KBM-7 (cell line): ENCODE measurements at regions not wholly inside any gene's neighbourhood (a gene's known extent, or its start where the extent isn't known, plus 50 kb on each side); places are given as distances from the start of the nearest gene placed in this dataset.

Experiments
- DNase-seq: peaks from one replicate; pipeline ENCODE4 v3.0.0-alpha.2; 2015
- in situ Hi-C: fragments of 300-500 bp; cut with MboI; formaldehyde crosslinking; loops from 2 replicates; pipeline ENCODE4 v1.14.3; 2020; ENCODE audit warnings: low sequenced_read_pairs, low pct_unique_long_range_greater_than_20kb, mixed read lengths

GRCh38 chr5:68460147-68460798, 244.7 kb downstream of the PIK3R1 start:
- in situ Hi-C loops: loop anchor here (25.0 kb wide), 1 partner anchor 173 kb away; no protein-coding TSS in a partner anchor
- peak; percentile 54 for DNase-seq

DNA sequence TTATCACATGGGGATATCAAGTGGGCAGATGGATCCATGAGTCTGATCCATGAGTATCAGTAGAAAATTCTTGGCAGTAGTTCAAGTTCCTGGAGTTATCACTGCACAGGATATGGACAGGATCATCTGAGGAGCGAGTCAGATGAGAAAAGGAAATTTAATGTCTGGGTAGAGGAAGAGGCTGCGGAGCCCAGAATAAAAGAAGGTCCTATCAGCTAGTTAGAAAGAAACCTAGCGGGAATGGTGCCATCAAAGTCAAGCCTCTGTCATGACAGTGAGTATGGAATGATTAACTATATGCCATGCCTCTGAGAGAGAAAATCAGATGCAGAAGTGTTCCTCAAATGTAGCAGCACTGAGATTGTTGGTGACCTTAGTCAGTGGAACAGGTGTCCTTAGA, 248.1 kb downstream of the PIK3R1 start:
- in situ Hi-C loops: loop anchor here (25.0 kb wide), 1 partner anchor 176 kb away; no protein-coding TSS in a partner anchor
- no peak for DNase-seq

DNA sequence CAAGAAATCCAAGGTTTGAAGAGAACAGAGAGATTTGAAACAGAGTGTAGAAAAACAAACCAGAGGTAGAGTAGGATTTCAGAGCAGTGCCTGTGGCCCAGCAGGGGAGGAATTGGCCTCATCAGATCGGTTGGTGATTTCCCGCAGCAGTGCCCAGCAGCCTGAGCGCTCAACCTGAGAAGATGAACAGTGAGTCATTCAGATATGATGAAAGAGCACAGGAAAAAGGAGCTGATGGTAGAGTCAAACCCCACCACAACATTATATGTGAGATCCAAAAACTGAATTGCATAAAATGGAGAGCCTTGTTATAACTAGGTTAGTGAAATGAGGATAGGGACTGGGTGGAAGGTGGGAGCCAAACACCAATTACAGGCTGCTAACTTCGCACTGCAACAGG, 248.9 kb downstream of the PIK3R1 start:
- no peak for DNase-seq
- in situ Hi-C loops: loop anchor here (25.0 kb wide), 1 partner anchor 177 kb away; no protein-coding TSS in a partner anchor

GRCh38 chr5:68465133-68465532, 249.6 kb downstream of the PIK3R1 start:
- in situ Hi-C loops: loop anchor here (25.0 kb wide), 1 partner anchor 178 kb away; no protein-coding TSS in a partner anchor
- DNase-seq: no peak

DNA sequence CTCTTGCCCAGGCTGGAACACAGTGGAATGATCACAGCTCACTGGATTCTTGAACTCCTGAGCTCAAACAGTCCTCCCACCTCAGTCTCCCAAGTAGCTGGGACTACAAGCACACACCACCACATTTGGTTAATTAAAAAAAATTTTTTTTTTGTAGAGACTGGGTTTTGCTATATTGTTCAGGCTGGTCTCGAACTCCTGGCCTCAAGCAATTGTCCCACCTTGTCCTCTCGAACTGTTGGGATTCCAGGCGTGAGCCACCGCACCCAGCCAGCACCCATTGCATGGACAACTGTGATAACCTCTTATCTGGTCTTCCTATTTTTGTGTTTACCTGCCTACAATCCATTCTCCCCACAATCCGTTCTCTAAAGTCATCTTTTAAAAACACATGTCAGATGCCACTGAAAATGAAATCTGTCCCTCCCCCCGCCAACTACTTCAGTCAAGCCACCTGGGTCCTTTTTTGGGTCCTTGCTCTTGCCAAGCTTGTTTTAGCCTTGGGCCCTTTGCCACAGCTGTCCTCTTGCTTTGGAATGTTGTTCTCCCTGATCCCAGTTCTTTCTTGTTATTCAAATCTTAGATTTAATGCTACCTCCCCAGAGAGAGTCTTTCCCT, 250.5 kb downstream of the PIK3R1 start:
- in situ Hi-C loops: loop anchor here (25.0 kb wide), 1 partner anchor 179 kb away; no protein-coding TSS in a partner anchor
- no peak for DNase-seq

DNA sequence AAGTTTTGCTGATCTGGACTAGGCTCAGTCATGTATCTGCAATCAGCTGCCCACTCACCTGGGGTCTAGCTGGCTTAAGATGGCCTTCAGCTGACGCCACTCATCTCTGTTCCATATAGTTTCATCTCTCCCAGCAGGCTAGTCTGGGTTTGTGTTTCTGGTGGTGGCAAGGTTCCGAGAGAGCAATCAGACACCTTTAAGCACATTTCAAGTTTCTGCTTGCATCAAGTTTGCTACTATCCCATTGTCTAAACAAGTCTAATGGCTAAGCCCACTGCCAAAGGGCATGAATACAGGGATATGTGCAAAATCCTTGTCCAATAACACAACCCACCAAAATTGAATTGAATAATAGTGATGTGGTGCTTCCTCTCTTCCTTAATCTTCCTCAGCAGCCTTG, 251.7 kb downstream of the PIK3R1 start:
- in situ Hi-C loops: loop anchor here (25.0 kb wide), 1 partner anchor 180 kb away; no protein-coding TSS in a partner anchor
- DNase-seq: no peak

GRCh38 chr5:68467794-68468193, 252.2 kb downstream of the PIK3R1 start:
- in situ Hi-C loops: loop anchor here (25.0 kb wide), 1 partner anchor 180 kb away; no protein-coding TSS in a partner anchor
- no peak for DNase-seq

- in situ Hi-C loops: loop anchor here (25.0 kb wide), 1 partner anchor 181 kb away; no protein-coding TSS in a partner anchor
- DNase-seq: no peak
Measured at GRCh38 chr5:68468322-68468721, 252.8 kb downstream of the PIK3R1 start.

DNA sequence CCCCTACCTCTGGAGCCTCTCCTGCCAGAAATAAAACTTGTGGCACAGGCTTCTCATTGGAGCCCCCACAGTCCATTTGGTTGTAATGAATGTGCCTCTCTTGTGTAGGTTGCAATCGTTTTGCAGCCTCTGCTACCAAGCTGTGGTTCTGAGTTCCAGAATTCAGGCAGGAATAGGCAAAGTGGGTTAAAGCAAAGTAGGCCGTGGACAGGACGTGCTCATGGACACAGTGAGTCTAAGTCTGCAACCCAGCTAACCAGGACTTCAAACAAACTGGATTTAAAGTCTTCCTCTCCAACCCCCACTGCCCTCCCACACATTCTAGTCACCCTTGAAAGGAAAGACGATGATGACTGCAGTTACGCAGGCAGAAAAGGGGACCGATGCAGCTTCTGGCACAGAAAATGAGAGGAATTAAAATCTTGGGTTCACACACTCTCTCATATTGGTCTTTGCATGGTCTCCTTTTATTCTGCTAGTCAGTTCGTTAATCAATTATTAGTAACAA, 260.0 kb downstream of the PIK3R1 start:
- in situ Hi-C loops: no loop called here
- no peak for DNase-seq

GRCh38 chr5:68476854-68477253, 261.3 kb downstream of the PIK3R1 start:
- in situ Hi-C loops: no loop called here
- DNase-seq: no peak

DNA sequence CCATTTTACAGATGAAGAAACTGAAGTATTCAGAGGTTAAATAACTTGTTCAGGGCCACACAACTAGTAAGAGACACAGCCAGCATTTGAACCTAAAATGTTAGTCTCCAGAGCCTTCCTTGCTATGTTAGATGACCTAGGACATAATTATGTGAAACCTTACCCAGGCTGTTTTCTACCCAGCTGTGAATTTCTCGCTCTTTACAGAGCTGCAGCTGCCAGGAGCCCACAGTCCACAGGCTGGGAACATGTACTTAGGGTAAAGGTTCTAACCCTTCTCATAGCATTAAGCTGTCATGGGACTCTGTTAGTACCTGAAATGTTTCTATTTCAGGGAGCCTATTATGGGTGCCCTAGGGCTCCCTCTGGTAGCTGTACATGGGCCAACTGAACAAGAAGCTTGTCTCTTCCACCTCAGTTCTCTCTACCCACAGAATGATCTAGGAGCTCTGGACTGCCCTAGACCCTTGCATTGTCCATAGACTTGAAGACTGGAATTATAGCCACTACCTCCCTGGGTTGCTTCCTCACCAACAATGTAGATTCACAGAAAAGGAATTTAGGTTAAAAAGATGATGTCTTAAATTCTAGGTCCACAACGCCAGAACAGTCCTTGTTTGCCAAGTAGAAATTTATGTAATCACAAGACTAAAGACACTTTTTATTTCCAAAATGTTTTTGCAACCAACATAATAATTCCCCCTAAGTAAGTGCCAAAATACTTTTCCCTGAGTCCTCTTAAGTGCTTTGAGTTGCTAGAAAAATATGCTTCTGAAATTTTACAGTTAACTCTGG, 262.9 kb downstream of the PIK3R1 start:
- no peak for DNase-seq
- in situ Hi-C loops: no loop called here

DNA sequence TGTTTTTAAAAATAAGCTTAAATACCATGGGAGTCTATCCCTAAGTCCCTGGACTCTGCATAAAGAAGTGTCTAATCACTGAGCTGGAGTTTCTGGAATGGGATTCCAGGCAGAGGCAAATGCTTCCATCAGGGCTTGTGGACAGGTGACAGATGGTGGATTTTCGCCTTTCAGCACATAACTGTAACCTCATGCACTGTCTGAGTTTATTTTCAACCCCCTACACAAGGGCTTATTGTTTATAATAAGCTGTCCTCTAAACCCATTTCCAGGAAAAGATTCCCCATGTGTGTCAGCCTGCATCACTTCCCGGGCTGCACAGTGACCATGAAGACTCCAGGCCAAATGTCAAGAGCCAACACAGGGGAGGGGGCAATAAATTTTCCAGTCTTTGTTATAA, 264.0 kb downstream of the PIK3R1 start:
- in situ Hi-C loops: no loop called here
- no peak for DNase-seq

GRCh38 chr5:68480335-68480940, 264.9 kb downstream of the PIK3R1 start:
- DNase-seq: no peak
- in situ Hi-C loops: no loop called here

- DNase-seq: no peak
- in situ Hi-C loops: no loop called here
Measured at GRCh38 chr5:68482199-68482598, 266.6 kb downstream of the PIK3R1 start.

GRCh38 chr5:68484307-68485068, 268.9 kb downstream of the PIK3R1 start:
- in situ Hi-C loops: no loop called here
- no peak for DNase-seq

GRCh38 chr5:68489556-68489955, 274.0 kb downstream of the PIK3R1 start:
- in situ Hi-C loops: no loop called here
- no peak for DNase-seq

GRCh38 chr5:68490406-68490805, 274.9 kb downstream of the PIK3R1 start:
- in situ Hi-C loops: no loop called here

GRCh38 chr5:68494771-68495170, 279.2 kb downstream of the PIK3R1 start:
- in situ Hi-C loops: no loop called here
- DNase-seq: no peak

More at GRCh38 chr5:68490406-68490805, 274.9 kb downstream of the PIK3R1 start:
- no peak for DNase-seq
